K562 (cell line): ENCODE measurements at regions not wholly inside any gene's neighbourhood (a gene's known extent, or its start where the extent isn't known, plus 50 kb on each side); places are given as distances from the start of the nearest gene placed in this dataset.

Experiments used
- ATAC-seq: fragments of 200-7000 bp; cut with Tn5 transposase; 3 replicates; pipeline ENCODE4 v1.9.1; 2020; ENCODE audit warnings: moderate library complexity
- BruUV-seq: library from RNA; stranded (reverse); fragments of 400-500 nt; replicated peaks from 2 replicates; lab custom pipeline; 2021; lab: Mats Ljungman, UMichigan
- CTCF ChIA-PET: fragments of 300-600 bp; formaldehyde crosslinking; extraction: SDS; loops from one replicate; lab custom pipeline; 2021; ENCODE audit warnings: low intra/inter-chr PET ratio; lab: Yijun Ruan, JAX
- POLR2A ChIA-PET: fragments of 300-600, 350-650 bp; sonication (Branson Sonifier 250); formaldehyde crosslinking; extraction: SDS; loops from one replicate; lab custom pipeline; 2021; ENCODE audit warnings: antibody characterized with exemption, inconsistent platforms; lab: Yijun Ruan, JAX
- DNase-seq, 4 experiments: peaks; one replicate each; pipeline versions ENCODE4 v3.0.0 to v3.0.0-alpha.2; 2011 to 2018; ENCODE audit warnings: low spot score in 3 of 4, mixed read lengths in 3 of 4; ENCODE audit errors: extremely low read depth in 1 of 4
- FAIRE-seq: peaks from 2 replicates; lab custom pipeline; 2011; peaks lifted over from hg19 to GRCh38; lab: Jason Lieb, UNC
- H2AFZ ChIP-seq: 2 replicates; pipeline ENCODE4 v1.6.0; 2011; ENCODE audit warnings: low read depth, low read length, control low read depth, inconsistent platforms
- H3K27ac ChIP-seq: fragments of 200-600 bp; 3 replicates; pipeline ENCODE4 v1.8.0; 2011; ENCODE audit warnings: low read depth, mild to moderate bottlenecking, control low read depth, inconsistent platforms, low read length, moderate library complexity, mixed read lengths; ENCODE audit errors: extremely low read depth
- H3K27me3 ChIP-seq, 2 experiments: fragments of 300-600 bp in 1 of 2; 2 replicates in 1 of 2; 3 replicates in 1 of 2; pipeline versions ENCODE4 v1.6.0 to v1.8.0; 2011; ENCODE audit warnings: inconsistent platforms in 2 of 2, low read length in 2 of 2, mild to moderate bottlenecking in 1 of 2, mixed read lengths in 1 of 2, moderate library complexity in 1 of 2; ENCODE audit not compliant: control insufficient read depth in 2 of 2, insufficient read depth in 2 of 2
- H3K36me3 ChIP-seq: fragments of 300-600 bp; 3 replicates; pipeline ENCODE4 v1.8.0; 2011; ENCODE audit warnings: mild to moderate bottlenecking, low read length, inconsistent platforms; ENCODE audit not compliant: control insufficient read depth, insufficient read depth
- H3K4me1 ChIP-seq, 2 experiments: fragments of 200-600 bp in 1 of 2; replicated peaks in 1 of 2; 2 replicates in 1 of 2; 3 replicates in 1 of 2; pipeline versions ENCODE4 v1.5.1 to v1.8.0; 2011; ENCODE audit warnings: inconsistent platforms in 2 of 2, low read length in 2 of 2, mild to moderate bottlenecking in 1 of 2, mixed read lengths in 1 of 2, moderate library complexity in 1 of 2; ENCODE audit not compliant: control insufficient read depth in 2 of 2, insufficient read depth in 2 of 2
- H3K4me2 ChIP-seq: 2 replicates; pipeline ENCODE4 v1.6.1; 2011; ENCODE audit warnings: low read length, control low read depth, inconsistent platforms, mixed read lengths; ENCODE audit not compliant: insufficient read depth
- H3K4me3 ChIP-seq: fragments of 200-600 bp; sonication (generic), shearing (Covaris generic); 2 replicates; pipeline ENCODE4 v1.5.1; 2016; ENCODE audit warnings: control low read depth, inconsistent platforms
- H3K79me2 ChIP-seq: fragments of 200-600 bp; 3 replicates; pipeline ENCODE4 v1.8.0; 2011; ENCODE audit warnings: low read length, inconsistent platforms; ENCODE audit not compliant: control insufficient read depth, insufficient read depth
- H3K9ac ChIP-seq, 2 experiments: 2 replicates each; pipeline versions ENCODE4 v1.6.0 to v1.6.1; 2011; ENCODE audit warnings: low read depth in 2 of 2, low read length in 2 of 2, control low read depth in 1 of 2, inconsistent platforms in 1 of 2, mild to moderate bottlenecking in 1 of 2, mixed read lengths in 1 of 2; ENCODE audit not compliant: insufficient read depth in 1 of 2
- H3K9me1 ChIP-seq: one replicate; pipeline ENCODE4 v1.6.0; 2011; ENCODE audit warnings: inconsistent platforms, mild to moderate bottlenecking, low read length, moderate library complexity; ENCODE audit not compliant: control insufficient read depth, insufficient read depth
- H3K9me3 ChIP-seq: replicated peaks from 2 replicates; pipeline ENCODE4 v1.5.1; 2011; ENCODE audit warnings: low read depth, low read length, inconsistent platforms; ENCODE audit not compliant: control insufficient read depth, insufficient read depth
- H4K20me1 ChIP-seq: replicated peaks from 2 replicates; pipeline ENCODE4 v1.6.1; 2011; ENCODE audit warnings: low read length, inconsistent platforms, mixed read lengths; ENCODE audit not compliant: control insufficient read depth, insufficient read depth
- BCL6 ChIP-seq: fragments of 250-450 bp; sonication (Bioruptor Pico); IDR thresholded peaks from 2 replicates; pipeline ENCODE4 v1.4.0; 2020
- GABPA ChIP-seq: fragments of 200-800 bp; sonication (Bioruptor generic); conservative IDR thresholded peaks from 2 replicates; pipeline ENCODE4 v1.6.1; 2016; ENCODE audit warnings: low read depth, missing genetic modification characterization, missing compliant biosample characterization
- RBFOX2 ChIP-seq: fragments of 200-400 bp; formaldehyde crosslinking; IDR thresholded peaks from 2 replicates; pipeline ENCODE4 v1.6.1; 2017; ENCODE audit warnings: low read depth, mild to moderate bottlenecking, low read length, moderate library complexity
- TSC22D4 ChIP-seq: fragments of 450-650 bp; IDR thresholded peaks from 2 replicates; pipeline ENCODE4 v1.6.1; 2016; ENCODE audit warnings: missing genetic modification characterization, missing biosample characterization, control low read depth
- ZNF668 ChIP-seq: fragments of 250-450 bp; sonication (Bioruptor Pico); IDR thresholded peaks from 2 replicates; pipeline ENCODE4 v1.8.0; 2022; ENCODE audit warnings: mild to moderate bottlenecking, inconsistent platforms
- in situ Hi-C: fragments of 300-500 bp; cut with MboI; formaldehyde crosslinking; loops from 4 replicates; pipeline ENCODE4 v1.15.0; 2018; ENCODE audit warnings: inconsistent platforms, mixed read lengths
- intact Hi-C: fragments of 100-400 bp; cut with micrococcal nuclease; formaldehyde crosslinking; loops from 2 replicates; pipeline ENCODE4 v1.14.2; 2022
- TF ChIP-seq, protein P1 (sequence below): IDR thresholded peaks from 2 replicates; pipeline ENCODE4 v1.6.1; 2012; ENCODE audit warnings: low read depth, low read length, improper control_type of control experiment, borderline replicate concordance
- TF ChIP-seq, protein P2 (sequence below): sonication (generic); formaldehyde crosslinking; IDR thresholded peaks from 2 replicates; pipeline ENCODE4 v1.8.0; 2022; ENCODE audit warnings: missing genetic modification reagents, mild to moderate bottlenecking, borderline replicate concordance
- TF ChIP-seq, protein P3 (sequence below): fragments of 450-650 bp; formaldehyde crosslinking; IDR thresholded peaks from 2 replicates; pipeline ENCODE4 v1.4.0; 2020; ENCODE audit warnings: mild to moderate bottlenecking

DNA sequence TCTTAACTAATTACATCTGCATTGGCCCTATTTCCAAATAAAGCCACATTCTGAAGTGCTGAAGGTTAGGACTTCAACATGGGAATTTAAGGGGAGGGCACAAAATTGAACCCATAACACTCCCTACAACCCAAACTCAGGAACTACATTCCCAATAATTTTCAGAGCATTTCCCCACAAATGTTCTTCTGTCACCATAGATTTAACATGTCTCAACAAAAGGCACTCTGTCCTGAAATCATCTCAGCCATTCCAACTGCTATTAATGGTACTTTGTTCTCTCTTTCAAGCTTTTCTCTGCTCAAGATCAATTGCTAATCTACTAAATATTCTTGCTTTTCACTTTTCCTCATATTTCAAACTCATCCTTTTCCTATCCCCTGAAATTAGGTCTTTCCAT is 74.0 kb upstream of the SOX1 start:
- H3K27me3 ChIP-seq: no peaks in the 10 kb centered on the region
- ChIA-PET POLR2A (no interaction called here), CTCF (no interaction called here)
- DNase-seq (no peak), FAIRE-seq (no peak), ATAC-seq (no peak)
- H3K4me2 ChIP-seq: no peak overlapping the region
- no peaks in the 10 kb centered on the region for H3K36me3 ChIP-seq
- H3K9me3 ChIP-seq: no peaks in the 10 kb centered on the region
- H4K20me1 ChIP-seq: no peaks in the 10 kb centered on the region
- no peak overlapping the region for H3K9ac ChIP-seq
- no peaks in the 10 kb centered on the region for H3K79me2 ChIP-seq
- H3K9me1 ChIP-seq: no peaks in the 10 kb centered on the region
- no peak overlapping the region for H2AFZ ChIP-seq
- TF ChIP-seq GABPA: no peak
- TF ChIP-seq BCL6 (CRISPR knock-in tag): no peak
- TF ChIP-seq ZNF668 (CRISPR knock-in tag): no peak
- TF ChIP-seq TSC22D4 (tag): no peak
- TF ChIP-seq, protein P1, sequence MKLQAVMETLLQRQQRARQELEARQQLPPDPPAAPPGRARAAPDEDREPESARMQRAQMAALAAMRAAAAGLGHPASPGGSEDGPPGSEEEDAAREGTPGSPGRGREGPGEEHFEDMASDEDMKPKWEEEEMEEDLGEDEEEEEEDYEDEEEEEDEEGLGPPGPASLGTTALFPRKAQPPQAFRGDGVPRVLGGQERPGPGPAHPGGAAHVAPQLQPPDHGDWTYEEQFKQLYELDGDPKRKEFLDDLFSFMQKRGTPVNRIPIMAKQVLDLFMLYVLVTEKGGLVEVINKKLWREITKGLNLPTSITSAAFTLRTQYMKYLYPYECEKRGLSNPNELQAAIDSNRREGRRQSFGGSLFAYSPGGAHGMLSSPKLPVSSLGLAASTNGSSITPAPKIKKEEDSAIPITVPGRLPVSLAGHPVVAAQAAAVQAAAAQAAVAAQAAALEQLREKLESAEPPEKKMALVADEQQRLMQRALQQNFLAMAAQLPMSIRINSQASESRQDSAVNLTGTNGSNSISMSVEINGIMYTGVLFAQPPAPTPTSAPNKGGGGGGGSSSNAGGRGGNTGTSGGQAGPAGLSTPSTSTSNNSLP: no peak
- TF ChIP-seq, protein P2, sequence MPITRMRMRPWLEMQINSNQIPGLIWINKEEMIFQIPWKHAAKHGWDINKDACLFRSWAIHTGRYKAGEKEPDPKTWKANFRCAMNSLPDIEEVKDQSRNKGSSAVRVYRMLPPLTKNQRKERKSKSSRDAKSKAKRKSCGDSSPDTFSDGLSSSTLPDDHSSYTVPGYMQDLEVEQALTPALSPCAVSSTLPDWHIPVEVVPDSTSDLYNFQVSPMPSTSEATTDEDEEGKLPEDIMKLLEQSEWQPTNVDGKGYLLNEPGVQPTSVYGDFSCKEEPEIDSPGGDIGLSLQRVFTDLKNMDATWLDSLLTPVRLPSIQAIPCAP (CRISPR knock-in tag): no peak
- TF ChIP-seq, protein P3, sequence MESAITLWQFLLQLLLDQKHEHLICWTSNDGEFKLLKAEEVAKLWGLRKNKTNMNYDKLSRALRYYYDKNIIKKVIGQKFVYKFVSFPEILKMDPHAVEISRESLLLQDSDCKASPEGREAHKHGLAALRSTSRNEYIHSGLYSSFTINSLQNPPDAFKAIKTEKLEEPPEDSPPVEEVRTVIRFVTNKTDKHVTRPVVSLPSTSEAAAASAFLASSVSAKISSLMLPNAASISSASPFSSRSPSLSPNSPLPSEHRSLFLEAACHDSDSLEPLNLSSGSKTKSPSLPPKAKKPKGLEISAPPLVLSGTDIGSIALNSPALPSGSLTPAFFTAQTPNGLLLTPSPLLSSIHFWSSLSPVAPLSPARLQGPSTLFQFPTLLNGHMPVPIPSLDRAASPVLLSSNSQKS: no peak
- no peak for TF ChIP-seq RBFOX2
- TF ChIP-seq, all 486 proteins: peak for 0
- no TSS peak for BruUV-seq
- intact Hi-C loops (no loop called here), in situ Hi-C loops (no loop called here)
- Histone ChIP-seq H3K4me3 (no peak overlapping the region), H3K27ac (no peak overlapping the region), H3K4me1 (no peaks in the 10 kb centered on the region)
